AG08395 (cell line): ENCODE measurements at regions not wholly inside any gene's neighbourhood (a gene's known extent, or its start where the extent isn't known, plus 50 kb on each side); places are given as distances from the start of the nearest gene placed in this dataset.
A peak's percentile ranks its signal among the peaks of the same experiment; 100 is the strongest.

Source experiments
- DNase-seq: peaks from one replicate; pipeline ENCODE4 v3.0.0; 2012; ENCODE audit warnings: mixed read lengths, low spot score

DNA sequence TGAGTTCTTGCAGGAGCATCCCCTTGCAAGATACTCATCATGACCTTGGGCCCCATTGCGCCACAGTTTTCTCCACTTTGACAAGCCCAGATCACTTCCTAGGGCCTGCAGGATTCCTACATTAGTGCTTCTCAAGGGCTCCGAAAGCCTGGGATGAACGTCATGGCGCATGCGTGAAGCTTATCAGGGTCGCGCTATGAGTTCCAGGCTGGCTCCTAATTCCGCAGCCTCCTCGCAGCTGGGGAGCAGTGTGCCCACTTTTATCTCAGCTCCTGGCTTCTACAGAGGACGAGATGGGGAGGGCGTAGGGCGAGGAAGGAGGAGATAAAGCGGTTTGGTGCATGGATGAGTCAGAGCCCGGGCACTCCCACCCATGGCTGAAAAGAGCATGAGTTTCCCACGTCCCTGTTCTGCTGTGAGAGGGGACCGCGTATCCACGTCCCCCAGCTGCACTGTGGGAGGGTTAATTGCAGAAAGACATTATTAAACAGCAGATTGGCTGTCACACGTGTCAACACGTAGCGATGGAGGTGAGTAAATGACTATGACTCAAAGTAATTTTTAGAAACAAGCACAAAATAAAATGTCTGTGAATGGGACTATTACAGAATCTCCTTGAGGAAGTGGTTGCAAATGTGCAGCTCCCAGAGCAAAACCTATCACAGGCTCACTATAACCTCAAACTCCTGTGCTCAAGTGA lies 72.9 kb upstream of the DSP start:
- peak; percentile 84 for DNase-seq

DNA sequence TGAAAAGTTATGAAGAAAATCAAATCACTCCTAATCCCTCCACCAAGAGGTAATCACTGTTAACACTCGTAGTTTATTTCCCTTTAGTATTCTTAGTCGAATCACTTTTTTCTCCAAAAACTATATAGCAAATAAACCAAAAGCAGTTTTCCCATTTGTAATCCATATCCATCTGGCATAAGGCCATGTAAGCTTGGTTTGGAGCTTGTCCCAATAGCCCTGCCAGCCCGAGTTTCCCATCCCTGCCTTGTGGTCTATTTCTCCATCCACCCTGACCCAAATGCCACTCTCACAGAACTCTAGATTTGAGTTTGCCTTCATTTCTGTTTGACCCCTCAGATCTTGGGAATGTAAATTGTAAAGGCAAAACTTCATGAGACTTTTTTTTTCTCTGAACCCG lies 71.8 kb upstream of the DSP start:
- no peak for DNase-seq

DNA sequence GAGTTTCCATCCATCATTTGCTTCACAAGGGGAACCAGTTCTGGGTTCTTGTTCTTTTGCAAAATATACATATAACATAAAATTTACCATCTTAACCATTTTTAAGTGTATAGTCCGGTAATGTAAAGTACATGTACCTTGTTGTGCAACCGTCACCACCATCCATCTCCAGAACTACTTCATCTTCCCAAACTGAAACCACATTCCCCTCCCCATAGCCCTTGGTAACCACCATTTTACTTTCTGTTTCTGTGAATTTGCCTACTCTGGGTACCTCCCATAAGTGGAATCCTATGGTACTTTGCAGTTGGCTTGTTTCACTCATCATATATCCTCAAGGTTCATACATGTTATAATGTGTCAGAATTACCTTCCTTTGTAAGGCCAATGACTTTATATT lies 70.3 kb upstream of the DSP start:
- no peak for DNase-seq

- DNase-seq, result no peak
These were observed 67.4 kb upstream of the DSP start for GRCh38 chr6:7473805-7474719.

GRCh38 chr6:7475081-7475480 lies 66.4 kb upstream of the DSP start:
- DNase-seq, result no peak

- DNase-seq, result peak; percentile 78
These were observed 61.6 kb upstream of the DSP start for GRCh38 chr6:7479801-7480266.

DNA sequence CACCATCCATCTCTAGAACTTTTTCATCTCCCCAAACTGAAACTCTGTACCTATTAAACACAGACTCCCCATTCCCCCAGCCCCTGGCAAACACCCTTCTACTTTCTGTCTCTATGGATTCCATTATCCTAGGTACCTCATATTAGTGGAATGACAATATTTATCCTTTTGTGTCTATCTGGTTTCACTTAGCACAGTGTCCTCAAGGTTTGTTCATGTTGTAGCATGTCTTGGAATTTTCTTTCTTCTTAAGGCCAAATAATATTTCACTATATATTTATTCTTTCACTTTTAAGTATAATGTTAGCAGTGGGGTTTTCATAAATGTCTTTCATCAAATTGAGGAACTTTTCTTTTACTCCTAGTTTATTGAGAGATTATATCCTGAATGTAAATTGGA lies 56.8 kb upstream of the DSP start:
- DNase-seq, result no peak

GRCh38 chr6:7486951-7487350 lies 54.5 kb upstream of the DSP start:
- no peak for DNase-seq

DNA sequence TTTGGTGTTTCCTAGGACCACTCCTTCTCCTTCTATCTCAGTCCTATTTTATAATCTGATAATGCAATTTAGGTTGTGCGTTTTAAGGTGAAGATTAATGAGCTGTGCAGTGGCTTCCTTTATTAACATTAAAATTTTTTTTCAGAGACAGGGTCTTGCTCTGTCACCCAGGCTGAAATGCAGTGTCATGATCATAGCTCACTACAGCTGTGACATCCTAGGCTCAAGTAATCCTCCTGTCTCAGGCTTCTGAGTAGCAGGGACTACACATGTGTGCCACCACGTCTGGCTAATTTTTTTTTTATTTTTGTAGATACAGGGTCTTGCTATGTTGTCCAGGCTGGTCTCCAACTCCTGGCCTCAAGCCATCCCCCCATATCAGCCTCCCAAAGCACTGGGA lies 53.0 kb upstream of the DSP start:
- no peak for DNase-seq

- no peak for DNase-seq
These were observed 52.1 kb upstream of the DSP start for GRCh38 chr6:7489376-7489775.
